Adrenal gland (tissue), 9 donors: ENCODE measurements at regions not wholly inside any gene's neighbourhood (a gene's known extent, or its start where the extent isn't known, plus 50 kb on each side); places are given as distances from the start of the nearest gene placed in this dataset.

Experiments used
- DNase-seq, 7 donors: peaks; one replicate each; pipeline ENCODE4 v3.0.0-alpha.2; 2019 to 2020
- H3K27ac ChIP-seq, 5 donors: fragments of 200-600 bp; sonication (generic) in 4 of 5; 1 replicate in 3 of 5; 2 replicates in 2 of 5; pipeline versions ENCODE4 v1.5.1 to v1.8.0; 2016 to 2020; ENCODE audit warnings: mild to moderate bottlenecking in 1 of 5
- H3K27me3 ChIP-seq: fragments of 200-600 bp; 2 replicates; pipeline ENCODE4 v1.8.0; 2021
- H3K36me3 ChIP-seq, 2 donors: fragments of 200-600 bp; replicated peaks in 1 of 2; 1 replicate in 1 of 2; 2 replicates in 1 of 2; pipeline versions ENCODE4 v1.5.1 to v1.8.0; 2018 to 2022
- H3K4me1 ChIP-seq, 2 donors: fragments of 200-600 bp; replicated peaks in 1 of 2; 1 replicate in 1 of 2; 2 replicates in 1 of 2; pipeline versions ENCODE4 v1.5.1 to v1.8.0; 2018 to 2021
- H3K4me3 ChIP-seq, 4 donors: fragments of 200-600 bp; sonication (generic) in 3 of 4; one replicate each; pipeline ENCODE4 v1.5.1; 2016 to 2018
- H3K9me3 ChIP-seq, 3 donors: fragments of 200-600 bp; sonication (generic) in 1 of 3; replicated peaks in 1 of 3; 1 replicate in 2 of 3; 2 replicates in 1 of 3; pipeline versions ENCODE4 v1.5.1 to v1.8.0; 2016 to 2021
- CTCF ChIP-seq, 6 experiments: fragments of 450-650 bp in 4 of 6; fragments of 200-600 bp in 2 of 6; sonication (generic) in 1 of 6; IDR thresholded peaks; 1 replicate in 5 of 6; 2 replicates in 1 of 6; pipeline versions ENCODE4 v1.5.1 to v1.8.0; 2016 to 2021; ENCODE audit warnings: antibody characterized with exemption in 6 of 6, mild to moderate bottlenecking in 2 of 6, moderate library complexity in 1 of 6
- POLR2A ChIP-seq, 2 donors: fragments of 450-650 bp; IDR thresholded peaks; one replicate each; pipeline ENCODE4 v1.6.1; 2017; ENCODE audit warnings: antibody characterized with exemption in 2 of 2, mild to moderate bottlenecking in 2 of 2, moderate library complexity in 1 of 2
- WGBS, 4 donors: extraction: QIAGEN DNeasy Blood & Tissue Kit in 2 of 4; methylation state at CpG; one replicate each; pipeline versions ENCODE4 v1.1.5 to v1.1.7; 2013 to 2017; 5-methylcytosine and 5-hydroxymethylcytosine counted together
- intact Hi-C, 2 donors: fragments of 100-400 bp; cut with DNase I; formaldehyde crosslinking; loops; one replicate each; pipeline versions ENCODE4 v1.14.1 to v1.15.0; 2022 to 2023
- donor health status: healthy with polysubstance abuse.
- donor health status: Bipolar disorder and iron deficiency.
- donor health status: DM: yes; HTN: yes; CAD: no.
- donor health status: DM: no; HTN: no; CAD: no.
- donor health status: DM: no; HTN: no; CAD: no.

- Histone ChIP-seq H3K27ac (no peak overlapping the region), H3K9me3 (no peaks in the 10 kb centered on the region), H3K4me1 (no peaks in the 10 kb centered on the region), H3K4me3 (no peak overlapping the region), H3K36me3 (no peaks in the 10 kb centered on the region), H3K27me3 (no peaks in the 10 kb centered on the region)
- WGBS, 4 donors = 87 to 98% (median 92%) methylated on average over 6 to 12 of the region's 12 CpGs
- DNase-seq = no peak
- intact Hi-C loops = no loop called here
- TF ChIP-seq POLR2A (IDR thresholded peaks at IDR 0.05) (no peak), CTCF (IDR thresholded peaks at IDR 0.05) (no peak)
Observed at GRCh38 chr2:71872466-71873051, 275.1 kb downstream of the CYP26B1 start.

- TF ChIP-seq CTCF (IDR thresholded peaks at IDR 0.05) (no peak), POLR2A (IDR thresholded peaks at IDR 0.05) (no peak)
- DNase-seq = no peak
- intact Hi-C loops = no loop called here
- Histone ChIP-seq H3K4me1 (no peaks in the 10 kb centered on the region), H3K36me3 (no peaks in the 10 kb centered on the region), H3K27me3 (no peaks in the 10 kb centered on the region), H3K9me3 (no peaks in the 10 kb centered on the region), H3K4me3 (no peak overlapping the region), H3K27ac (no peak overlapping the region)
- 71 to 87% (median 77%) methylated on average over 11 of the region's 11 CpGs for WGBS, 4 donors
Observed at GRCh38 chr2:71865391-71865965, 282.2 kb downstream of the CYP26B1 start.

GRCh38 chr2:71864085-71864484 lies 283.6 kb downstream of the CYP26B1 start:
- Histone ChIP-seq H3K36me3 (no peaks in the 10 kb centered on the region), H3K4me1 (no peaks in the 10 kb centered on the region), H3K27ac (no peak overlapping the region), H3K9me3 (no peaks in the 10 kb centered on the region), H3K27me3 (no peaks in the 10 kb centered on the region), H3K4me3 (no peak overlapping the region)
- DNase-seq = no peak
- WGBS, 4 donors = 88 to 96% (median 93%) methylated on average over 5 of the region's 5 CpGs
- intact Hi-C loops = no loop called here
- TF ChIP-seq POLR2A (IDR thresholded peaks at IDR 0.05) (no peak), CTCF (IDR thresholded peaks at IDR 0.05) (no peak)

GRCh38 chr2:71863396-71863795 lies 284.3 kb downstream of the CYP26B1 start:
- Histone ChIP-seq H3K36me3 (no peaks in the 10 kb centered on the region), H3K4me1 (no peaks in the 10 kb centered on the region), H3K9me3 (no peaks in the 10 kb centered on the region), H3K27me3 (no peaks in the 10 kb centered on the region), H3K4me3 (no peak overlapping the region), H3K27ac (no peak overlapping the region)
- no peak for DNase-seq
- WGBS, 4 donors = 28 to 41% (median 33%) methylated on average over 5 of the region's 5 CpGs
- TF ChIP-seq POLR2A (IDR thresholded peaks at IDR 0.05) = no peak
- TF ChIP-seq CTCF (IDR thresholded peaks at IDR 0.05) = no peak
- intact Hi-C loops = no loop called here
